ENCODE measurements at regions not wholly inside any gene's neighbourhood (a gene's known extent, or its start where the extent isn't known, plus 50 kb on each side); places are given as distances from the start of the nearest gene placed in this dataset.

DNA sequence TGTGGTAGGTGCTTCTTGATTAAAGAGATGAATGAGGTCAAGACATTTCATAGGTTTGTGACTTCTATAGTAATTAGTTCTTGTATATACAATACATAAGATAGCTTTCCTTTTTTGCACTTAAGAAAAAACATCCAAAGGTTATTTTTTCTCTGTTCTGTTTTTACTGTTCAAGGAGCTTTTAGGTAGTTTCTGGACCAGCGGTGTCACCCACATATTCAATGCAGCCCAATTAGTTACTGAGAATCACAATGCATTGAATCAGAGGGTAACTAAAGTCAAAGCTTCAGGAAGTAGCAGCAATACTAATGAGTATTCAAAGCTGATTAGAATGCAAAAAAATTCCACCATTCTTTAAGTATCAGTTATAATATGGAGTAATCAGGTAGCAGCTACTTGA, 211.6 kb downstream of the SH2D1A start (continued):
- TF ChIP-seq, protein P1, sequence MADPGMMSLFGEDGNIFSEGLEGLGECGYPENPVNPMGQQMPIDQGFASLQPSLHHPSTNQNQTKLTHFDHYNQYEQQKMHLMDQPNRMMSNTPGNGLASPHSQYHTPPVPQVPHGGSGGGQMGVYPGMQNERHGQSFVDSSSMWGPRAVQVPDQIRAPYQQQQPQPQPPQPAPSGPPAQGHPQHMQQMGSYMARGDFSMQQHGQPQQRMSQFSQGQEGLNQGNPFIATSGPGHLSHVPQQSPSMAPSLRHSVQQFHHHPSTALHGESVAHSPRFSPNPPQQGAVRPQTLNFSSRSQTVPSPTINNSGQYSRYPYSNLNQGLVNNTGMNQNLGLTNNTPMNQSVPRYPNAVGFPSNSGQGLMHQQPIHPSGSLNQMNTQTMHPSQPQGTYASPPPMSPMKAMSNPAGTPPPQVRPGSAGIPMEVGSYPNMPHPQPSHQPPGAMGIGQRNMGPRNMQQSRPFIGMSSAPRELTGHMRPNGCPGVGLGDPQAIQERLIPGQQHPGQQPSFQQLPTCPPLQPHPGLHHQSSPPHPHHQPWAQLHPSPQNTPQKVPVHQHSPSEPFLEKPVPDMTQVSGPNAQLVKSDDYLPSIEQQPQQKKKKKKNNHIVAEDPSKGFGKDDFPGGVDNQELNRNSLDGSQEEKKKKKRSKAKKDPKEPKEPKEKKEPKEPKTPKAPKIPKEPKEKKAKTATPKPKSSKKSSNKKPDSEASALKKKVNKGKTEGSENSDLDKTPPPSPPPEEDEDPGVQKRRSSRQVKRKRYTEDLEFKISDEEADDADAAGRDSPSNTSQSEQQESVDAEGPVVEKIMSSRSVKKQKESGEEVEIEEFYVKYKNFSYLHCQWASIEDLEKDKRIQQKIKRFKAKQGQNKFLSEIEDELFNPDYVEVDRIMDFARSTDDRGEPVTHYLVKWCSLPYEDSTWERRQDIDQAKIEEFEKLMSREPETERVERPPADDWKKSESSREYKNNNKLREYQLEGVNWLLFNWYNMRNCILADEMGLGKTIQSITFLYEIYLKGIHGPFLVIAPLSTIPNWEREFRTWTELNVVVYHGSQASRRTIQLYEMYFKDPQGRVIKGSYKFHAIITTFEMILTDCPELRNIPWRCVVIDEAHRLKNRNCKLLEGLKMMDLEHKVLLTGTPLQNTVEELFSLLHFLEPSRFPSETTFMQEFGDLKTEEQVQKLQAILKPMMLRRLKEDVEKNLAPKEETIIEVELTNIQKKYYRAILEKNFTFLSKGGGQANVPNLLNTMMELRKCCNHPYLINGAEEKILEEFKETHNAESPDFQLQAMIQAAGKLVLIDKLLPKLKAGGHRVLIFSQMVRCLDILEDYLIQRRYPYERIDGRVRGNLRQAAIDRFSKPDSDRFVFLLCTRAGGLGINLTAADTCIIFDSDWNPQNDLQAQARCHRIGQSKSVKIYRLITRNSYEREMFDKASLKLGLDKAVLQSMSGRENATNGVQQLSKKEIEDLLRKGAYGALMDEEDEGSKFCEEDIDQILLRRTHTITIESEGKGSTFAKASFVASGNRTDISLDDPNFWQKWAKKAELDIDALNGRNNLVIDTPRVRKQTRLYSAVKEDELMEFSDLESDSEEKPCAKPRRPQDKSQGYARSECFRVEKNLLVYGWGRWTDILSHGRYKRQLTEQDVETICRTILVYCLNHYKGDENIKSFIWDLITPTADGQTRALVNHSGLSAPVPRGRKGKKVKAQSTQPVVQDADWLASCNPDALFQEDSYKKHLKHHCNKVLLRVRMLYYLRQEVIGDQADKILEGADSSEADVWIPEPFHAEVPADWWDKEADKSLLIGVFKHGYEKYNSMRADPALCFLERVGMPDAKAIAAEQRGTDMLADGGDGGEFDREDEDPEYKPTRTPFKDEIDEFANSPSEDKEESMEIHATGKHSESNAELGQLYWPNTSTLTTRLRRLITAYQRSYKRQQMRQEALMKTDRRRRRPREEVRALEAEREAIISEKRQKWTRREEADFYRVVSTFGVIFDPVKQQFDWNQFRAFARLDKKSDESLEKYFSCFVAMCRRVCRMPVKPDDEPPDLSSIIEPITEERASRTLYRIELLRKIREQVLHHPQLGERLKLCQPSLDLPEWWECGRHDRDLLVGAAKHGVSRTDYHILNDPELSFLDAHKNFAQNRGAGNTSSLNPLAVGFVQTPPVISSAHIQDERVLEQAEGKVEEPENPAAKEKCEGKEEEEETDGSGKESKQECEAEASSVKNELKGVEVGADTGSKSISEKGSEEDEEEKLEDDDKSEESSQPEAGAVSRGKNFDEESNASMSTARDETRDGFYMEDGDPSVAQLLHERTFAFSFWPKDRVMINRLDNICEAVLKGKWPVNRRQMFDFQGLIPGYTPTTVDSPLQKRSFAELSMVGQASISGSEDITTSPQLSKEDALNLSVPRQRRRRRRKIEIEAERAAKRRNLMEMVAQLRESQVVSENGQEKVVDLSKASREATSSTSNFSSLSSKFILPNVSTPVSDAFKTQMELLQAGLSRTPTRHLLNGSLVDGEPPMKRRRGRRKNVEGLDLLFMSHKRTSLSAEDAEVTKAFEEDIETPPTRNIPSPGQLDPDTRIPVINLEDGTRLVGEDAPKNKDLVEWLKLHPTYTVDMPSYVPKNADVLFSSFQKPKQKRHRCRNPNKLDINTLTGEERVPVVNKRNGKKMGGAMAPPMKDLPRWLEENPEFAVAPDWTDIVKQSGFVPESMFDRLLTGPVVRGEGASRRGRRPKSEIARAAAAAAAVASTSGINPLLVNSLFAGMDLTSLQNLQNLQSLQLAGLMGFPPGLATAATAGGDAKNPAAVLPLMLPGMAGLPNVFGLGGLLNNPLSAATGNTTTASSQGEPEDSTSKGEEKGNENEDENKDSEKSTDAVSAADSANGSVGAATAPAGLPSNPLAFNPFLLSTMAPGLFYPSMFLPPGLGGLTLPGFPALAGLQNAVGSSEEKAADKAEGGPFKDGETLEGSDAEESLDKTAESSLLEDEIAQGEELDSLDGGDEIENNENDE (IDR thresholded peaks at IDR 0.05; ENCODE audit: insufficient replicate concordance, low read length) = no peak
- TF ChIP-seq KDM4A (IDR thresholded peaks at IDR 0.05; ENCODE audit: low read depth, low read length, severe bottlenecking) = no peak
- no peak for TF ChIP-seq EGR1 (IDR thresholded peaks at IDR 0.05; ENCODE audit: borderline replicate concordance, low read depth, low read length)
- TF ChIP-seq SRF (IDR thresholded peaks at IDR 0.05; ENCODE audit: low read depth, low read length) = no peak
- no peak for TF ChIP-seq BRCA1 (IDR thresholded peaks at IDR 0.05; ENCODE audit: low read depth, low read length)

Measured in H1 (cell line).